Tibial nerve (tissue), 4 donors: ENCODE measurements at regions not wholly inside any gene's neighbourhood (a gene's known extent, or its start where the extent isn't known, plus 50 kb on each side); places are given as distances from the start of the nearest gene placed in this dataset.

Experiments used
- DNase-seq, 2 donors: peaks; one replicate each; pipeline ENCODE4 v3.0.0-alpha.2; 2019; ENCODE audit warnings: low spot score in 2 of 2
- H3K27ac ChIP-seq, 4 donors: fragments of 200-600 bp; sonication (generic) in 3 of 4; one replicate each; pipeline ENCODE4 v1.5.1; 2017 to 2019; ENCODE audit warnings: mild to moderate bottlenecking in 1 of 4
- H3K27me3 ChIP-seq, 2 donors: fragments of 200-600 bp; sonication (generic) in 1 of 2; one replicate each; pipeline versions ENCODE4 v1.5.1 to v1.6.0; 2017 to 2019
- H3K36me3 ChIP-seq, 3 donors: fragments of 200-600 bp; sonication (generic); one replicate each; pipeline ENCODE4 v1.5.1; 2018 to 2019
- H3K4me1 ChIP-seq, 4 donors: fragments of 200-600 bp; sonication (generic) in 3 of 4; one replicate each; pipeline ENCODE4 v1.5.1; 2017 to 2019
- H3K4me3 ChIP-seq, 4 donors: fragments of 200-600 bp; sonication (generic) in 3 of 4; one replicate each; pipeline ENCODE4 v1.5.1; 2017 to 2019; ENCODE audit warnings: mild to moderate bottlenecking in 1 of 4, moderate library complexity in 1 of 4
- H3K9me3 ChIP-seq, 4 donors: fragments of 200-600 bp; sonication (generic) in 3 of 4; one replicate each; pipeline ENCODE4 v1.5.1; 2017 to 2019
- EP300 ChIP-seq, 2 donors: sonication (generic); formaldehyde crosslinking; IDR thresholded peaks; one replicate each; pipeline ENCODE4 v1.6.1; 2017; ENCODE audit warnings: antibody characterized with exemption in 2 of 2, mild to moderate bottlenecking in 1 of 2
- POLR2A ChIP-seq, 2 donors: fragments of 450-650 bp; IDR thresholded peaks; one replicate each; pipeline ENCODE4 v1.6.1; 2017; ENCODE audit warnings: antibody characterized with exemption in 2 of 2, mild to moderate bottlenecking in 2 of 2, moderate library complexity in 2 of 2
- WGBS, 2 donors: methylation state at CpG; one replicate each; pipeline ENCODE4 v1.1.5; 2018; 5-methylcytosine and 5-hydroxymethylcytosine counted together
- TF ChIP-seq, protein P1 (sequence below), 5 experiments: fragments of 200-600 bp in 3 of 5; fragments of 450-650 bp in 2 of 5; sonication (generic) in 3 of 5; IDR thresholded peaks; one replicate each; pipeline ENCODE4 v1.5.1; 2016 to 2019; ENCODE audit warnings: antibody characterized with exemption in 5 of 5, mild to moderate bottlenecking in 3 of 5, moderate library complexity in 2 of 5

DNA sequence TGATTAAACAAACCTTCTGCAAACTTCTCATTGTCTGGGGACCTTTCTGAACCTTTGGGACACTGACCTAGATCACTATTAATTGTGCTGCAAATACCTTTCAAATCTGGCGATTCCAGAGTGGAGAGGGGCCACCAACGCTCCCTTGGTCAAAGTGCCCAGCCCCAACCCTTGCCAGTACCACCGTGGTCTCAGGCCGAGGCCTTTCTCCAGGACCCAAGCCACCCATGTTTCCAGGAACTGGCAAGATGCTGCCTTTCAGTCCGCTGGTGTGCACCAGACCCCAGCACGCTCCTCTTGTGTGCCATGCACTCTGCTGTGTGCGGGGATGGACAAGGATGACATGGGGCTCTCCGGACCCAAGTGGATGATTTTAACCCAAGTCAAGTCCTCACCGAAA lies 91.1 kb upstream of the MGMT start:
- no peaks in the 10 kb centered on the region for H3K36me3 ChIP-seq
- no peaks in the 10 kb centered on the region for H3K27me3 ChIP-seq
- TF ChIP-seq EP300 (IDR thresholded peaks at IDR 0.05) (no peak), POLR2A (IDR thresholded peaks at IDR 0.05) (no peak)
- TF ChIP-seq, protein P1, sequence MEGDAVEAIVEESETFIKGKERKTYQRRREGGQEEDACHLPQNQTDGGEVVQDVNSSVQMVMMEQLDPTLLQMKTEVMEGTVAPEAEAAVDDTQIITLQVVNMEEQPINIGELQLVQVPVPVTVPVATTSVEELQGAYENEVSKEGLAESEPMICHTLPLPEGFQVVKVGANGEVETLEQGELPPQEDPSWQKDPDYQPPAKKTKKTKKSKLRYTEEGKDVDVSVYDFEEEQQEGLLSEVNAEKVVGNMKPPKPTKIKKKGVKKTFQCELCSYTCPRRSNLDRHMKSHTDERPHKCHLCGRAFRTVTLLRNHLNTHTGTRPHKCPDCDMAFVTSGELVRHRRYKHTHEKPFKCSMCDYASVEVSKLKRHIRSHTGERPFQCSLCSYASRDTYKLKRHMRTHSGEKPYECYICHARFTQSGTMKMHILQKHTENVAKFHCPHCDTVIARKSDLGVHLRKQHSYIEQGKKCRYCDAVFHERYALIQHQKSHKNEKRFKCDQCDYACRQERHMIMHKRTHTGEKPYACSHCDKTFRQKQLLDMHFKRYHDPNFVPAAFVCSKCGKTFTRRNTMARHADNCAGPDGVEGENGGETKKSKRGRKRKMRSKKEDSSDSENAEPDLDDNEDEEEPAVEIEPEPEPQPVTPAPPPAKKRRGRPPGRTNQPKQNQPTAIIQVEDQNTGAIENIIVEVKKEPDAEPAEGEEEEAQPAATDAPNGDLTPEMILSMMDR (IDR thresholded peaks at IDR 0.05): no peak
- H3K27ac ChIP-seq: no peak overlapping the region
- DNase-seq: no peak
- peaks cover 0 to 4% (median 0%) of the 10 kb centered on the region in 4 donors for H3K9me3 ChIP-seq
- H3K4me3 ChIP-seq: no peak overlapping the region
- no peaks in the 10 kb centered on the region for H3K4me1 ChIP-seq
- WGBS, 2 donors: 97 to 98% methylated on average over 9 of the region's 9 CpGs

- DNase-seq: no peak
- Histone ChIP-seq H3K4me3 (no peak overlapping the region), H3K27ac (no peak overlapping the region), H3K27me3 (no peaks in the 10 kb centered on the region), H3K9me3 (no peaks in the 10 kb centered on the region), H3K4me1 (no peaks in the 10 kb centered on the region), H3K36me3 (no peaks in the 10 kb centered on the region)
- TF ChIP-seq EP300 (IDR thresholded peaks at IDR 0.05) (no peak), POLR2A (IDR thresholded peaks at IDR 0.05) (no peak)
- TF ChIP-seq, protein P1 (IDR thresholded peaks at IDR 0.05): no peak
- 91 to 95% methylated on average over 5 of the region's 5 CpGs for WGBS, 2 donors
Observed at GRCh38 chr10:129380279-129380678, 86.8 kb upstream of the MGMT start.

- TF ChIP-seq EP300 (IDR thresholded peaks at IDR 0.05) (no peak), POLR2A (IDR thresholded peaks at IDR 0.05) (no peak)
- TF ChIP-seq, protein P1 (IDR thresholded peaks at IDR 0.05): no peak
- Histone ChIP-seq H3K9me3 (no peaks in the 10 kb centered on the region), H3K36me3 (no peaks in the 10 kb centered on the region), H3K27me3 (no peaks in the 10 kb centered on the region), H3K4me1 (no peaks in the 10 kb centered on the region), H3K4me3 (no peak overlapping the region), H3K27ac (no peak overlapping the region)
- WGBS, 2 donors: 37 to 38% methylated on average over 4 of the region's 4 CpGs
- DNase-seq: no peak
Observed at GRCh38 chr10:129381741-129382140, 85.3 kb upstream of the MGMT start.

GRCh38 chr10:129382401-129382800 lies 84.6 kb upstream of the MGMT start:
- 90 to 95% methylated on average over 6 of the region's 6 CpGs for WGBS, 2 donors
- Histone ChIP-seq H3K36me3 (no peaks in the 10 kb centered on the region), H3K4me3 (no peak overlapping the region), H3K27ac (no peak overlapping the region), H3K27me3 (no peaks in the 10 kb centered on the region), H3K4me1 (no peaks in the 10 kb centered on the region), H3K9me3 (no peaks in the 10 kb centered on the region)
- no peak for DNase-seq
- TF ChIP-seq, protein P1 (IDR thresholded peaks at IDR 0.05): no peak
- TF ChIP-seq POLR2A (IDR thresholded peaks at IDR 0.05) (no peak), EP300 (IDR thresholded peaks at IDR 0.05) (no peak)

GRCh38 chr10:129383651-129384050 lies 83.4 kb upstream of the MGMT start:
- no peak for TF ChIP-seq EP300 (IDR thresholded peaks at IDR 0.05)
- Histone ChIP-seq H3K4me3 (no peak overlapping the region), H3K4me1 (no peaks in the 10 kb centered on the region), H3K36me3 (no peaks in the 10 kb centered on the region), H3K27me3 (no peaks in the 10 kb centered on the region), H3K27ac (no peak overlapping the region), H3K9me3 (no peaks in the 10 kb centered on the region)
- DNase-seq: no peak
- 93 to 94% methylated on average over 3 of the region's 3 CpGs for WGBS, 2 donors

DNA sequence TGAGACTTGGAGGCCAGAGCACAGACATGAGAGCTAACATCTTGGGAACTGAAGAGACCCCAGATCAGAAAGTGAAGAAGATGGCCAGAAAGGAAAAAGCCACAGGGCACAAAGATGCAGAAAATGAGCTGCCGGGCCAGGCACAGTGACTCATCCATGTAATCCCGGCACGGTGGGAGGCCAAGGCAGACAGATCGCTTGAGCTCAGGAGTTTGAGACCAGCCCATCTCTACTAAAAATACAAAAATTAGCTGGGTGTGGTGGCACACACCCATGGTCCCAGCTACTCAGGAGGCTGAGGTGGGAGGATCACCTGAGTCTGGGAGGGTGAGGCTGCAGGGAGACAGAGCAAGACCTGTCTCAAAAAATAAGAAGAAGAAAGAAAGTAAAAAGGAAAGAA lies 81.4 kb upstream of the MGMT start:
- no peaks in the 10 kb centered on the region for H3K27me3 ChIP-seq
- H3K4me1 ChIP-seq: no peaks in the 10 kb centered on the region
- H3K27ac ChIP-seq: no peak overlapping the region
- H3K9me3 ChIP-seq: no peaks in the 10 kb centered on the region
- no peak for DNase-seq
- WGBS, 2 donors: 95% methylated on average over 4 of the region's 4 CpGs
- no peak overlapping the region for H3K4me3 ChIP-seq
- TF ChIP-seq EP300 (IDR thresholded peaks at IDR 0.05) (no peak), POLR2A (IDR thresholded peaks at IDR 0.05) (no peak)
- TF ChIP-seq, protein P1 (IDR thresholded peaks at IDR 0.05): no peak
- no peaks in the 10 kb centered on the region for H3K36me3 ChIP-seq
